A673 (cell line): ENCODE measurements at regions not wholly inside any gene's neighbourhood (a gene's known extent, or its start where the extent isn't known, plus 50 kb on each side); places are given as distances from the start of the nearest gene placed in this dataset.

Experiments used
- EZH2 ChIP-seq: fragments of 200-600 bp; sonication (generic); IDR thresholded peaks from 2 replicates; pipeline ENCODE4 v1.6.1; 2017; ENCODE audit warnings: borderline replicate concordance, low read depth, mild to moderate bottlenecking, mixed read lengths, antibody characterized with exemption, low read length; ENCODE audit not compliant: poor library complexity, severe bottlenecking
- TF ChIP-seq, protein P1 (sequence below): fragments of 300-800, 200-600 bp; sonication (generic); conservative IDR thresholded peaks from 2 replicates; pipeline ENCODE4 v1.5.1; 2017; ENCODE audit warnings: low read depth, mild to moderate bottlenecking, antibody characterized with exemption, low read length, moderate library complexity, mixed read lengths

DNA sequence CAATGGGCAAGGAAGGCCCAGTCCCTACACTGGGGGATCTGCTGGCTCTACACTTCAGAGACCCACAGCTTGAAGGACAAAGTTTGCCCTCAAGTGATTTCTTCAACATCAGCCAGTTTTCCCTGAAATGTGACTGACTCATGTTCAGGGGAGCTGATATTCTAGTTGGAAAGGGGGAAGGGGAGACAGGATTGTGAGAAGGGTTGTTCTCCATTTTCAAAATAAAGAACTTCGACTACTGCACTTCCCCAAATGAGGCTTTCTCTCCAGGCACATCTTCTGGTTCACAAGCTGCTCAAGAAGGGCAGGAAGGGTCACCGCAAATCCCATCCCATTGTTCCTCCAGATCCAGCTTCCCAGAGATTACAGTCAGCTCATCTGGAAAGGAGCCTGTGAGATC, 117.6 kb downstream of the BCL2L11 start:
- TF ChIP-seq, protein P1, sequence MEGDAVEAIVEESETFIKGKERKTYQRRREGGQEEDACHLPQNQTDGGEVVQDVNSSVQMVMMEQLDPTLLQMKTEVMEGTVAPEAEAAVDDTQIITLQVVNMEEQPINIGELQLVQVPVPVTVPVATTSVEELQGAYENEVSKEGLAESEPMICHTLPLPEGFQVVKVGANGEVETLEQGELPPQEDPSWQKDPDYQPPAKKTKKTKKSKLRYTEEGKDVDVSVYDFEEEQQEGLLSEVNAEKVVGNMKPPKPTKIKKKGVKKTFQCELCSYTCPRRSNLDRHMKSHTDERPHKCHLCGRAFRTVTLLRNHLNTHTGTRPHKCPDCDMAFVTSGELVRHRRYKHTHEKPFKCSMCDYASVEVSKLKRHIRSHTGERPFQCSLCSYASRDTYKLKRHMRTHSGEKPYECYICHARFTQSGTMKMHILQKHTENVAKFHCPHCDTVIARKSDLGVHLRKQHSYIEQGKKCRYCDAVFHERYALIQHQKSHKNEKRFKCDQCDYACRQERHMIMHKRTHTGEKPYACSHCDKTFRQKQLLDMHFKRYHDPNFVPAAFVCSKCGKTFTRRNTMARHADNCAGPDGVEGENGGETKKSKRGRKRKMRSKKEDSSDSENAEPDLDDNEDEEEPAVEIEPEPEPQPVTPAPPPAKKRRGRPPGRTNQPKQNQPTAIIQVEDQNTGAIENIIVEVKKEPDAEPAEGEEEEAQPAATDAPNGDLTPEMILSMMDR = no peak
- TF ChIP-seq EZH2 = no peak
